Activated CD8-positive, alpha-beta T cell treated with anti-CD3 and anti-CD28 coated beads, Interleukin-2, amount 10 ng/mL, durations not matched to agents 7 days and 5 days (primary cell): ENCODE measurements at regions not wholly inside any gene's neighbourhood (a gene's known extent, or its start where the extent isn't known, plus 50 kb on each side); places are given as distances from the start of the nearest gene placed in this dataset.

Experiments
- ATAC-seq: fragments of 150-1000 bp; cut with Tn5 transposase; one replicate; pipeline ENCODE4 v1.10.0; 2021; ENCODE audit warnings: moderate library complexity
- CTCF ChIA-PET: fragments of 350-600 bp; sonication (Branson Sonifier 250); formaldehyde crosslinking; loops from one replicate; lab custom pipeline; 2021; ENCODE audit warnings: antibody characterized with exemption; lab: Charles Lee
- POLR2A ChIA-PET: fragments of 350-600 bp; sonication (Branson Sonifier 250); formaldehyde crosslinking; loops from one replicate; lab custom pipeline; 2021; ENCODE audit warnings: antibody characterized with exemption; lab: Charles Lee
- DNase-seq: peaks from one replicate; pipeline ENCODE4 v3.0.0-alpha.2; 2020
- H3K27ac Mint-ChIP-seq: one replicate; pipeline ENCODE4 v1.8.0; 2021; ENCODE audit warnings: mild to moderate bottlenecking, mixed read lengths
- H3K27me3 Mint-ChIP-seq: one replicate; pipeline ENCODE4 v1.8.0; 2021; ENCODE audit warnings: low read depth, mixed read lengths
- H3K36me3 Mint-ChIP-seq: one replicate; pipeline ENCODE4 v1.8.0; 2021; ENCODE audit warnings: low read depth, mixed read lengths
- H3K4me1 Mint-ChIP-seq: one replicate; pipeline ENCODE4 v1.8.0; 2021; ENCODE audit warnings: low read depth, mixed read lengths
- H3K4me3 Mint-ChIP-seq: one replicate; pipeline ENCODE4 v1.8.0; 2021; ENCODE audit warnings: mild to moderate bottlenecking, mixed read lengths
- H3K9me3 Mint-ChIP-seq: one replicate; pipeline ENCODE4 v1.8.0; 2022; ENCODE audit warnings: mixed read lengths; ENCODE audit not compliant: insufficient read depth

GRCh38 chr5:84622461-84622860 lies 237.8 kb upstream of the EDIL3 start:
- CTCF ChIA-PET = no interaction called here
- no peak overlapping the region for H3K4me3 Mint-ChIP-seq
- H3K9me3 Mint-ChIP-seq = no peaks in the 10 kb centered on the region
- DNase-seq (no peak), ATAC-seq (no peak)
- no peak overlapping the region for H3K27ac Mint-ChIP-seq
- no peaks in the 10 kb centered on the region for H3K36me3 Mint-ChIP-seq
- POLR2A ChIA-PET = no interaction called here
- no peaks in the 10 kb centered on the region for H3K27me3 Mint-ChIP-seq
- H3K4me1 Mint-ChIP-seq = peaks cover 14% of the 10 kb centered on the region

GRCh38 chr5:84618262-84618661 lies 233.6 kb upstream of the EDIL3 start:
- ChIA-PET CTCF (no interaction called here), POLR2A (no interaction called here)
- H3K4me3 Mint-ChIP-seq = no peak overlapping the region

GRCh38 chr5:84614906-84615305 lies 230.2 kb upstream of the EDIL3 start:
- Mint-ChIP-seq H3K27me3 (no peaks in the 10 kb centered on the region), H3K27ac (no peak overlapping the region), H3K4me1 (no peaks in the 10 kb centered on the region), H3K9me3 (no peaks in the 10 kb centered on the region), H3K4me3 (no peak overlapping the region), H3K36me3 (no peaks in the 10 kb centered on the region)
- DNase-seq (no peak), ATAC-seq (no peak)
- CTCF ChIA-PET = no interaction called here
- POLR2A ChIA-PET = no interaction called here

More at GRCh38 chr5:84618262-84618661, 233.6 kb upstream of the EDIL3 start:
- Mint-ChIP-seq H3K36me3 (no peaks in the 10 kb centered on the region), H3K27ac (no peak overlapping the region), H3K9me3 (no peaks in the 10 kb centered on the region), H3K27me3 (no peaks in the 10 kb centered on the region), H3K4me1 (peaks cover 3% of the 10 kb centered on the region)
- DNase-seq (no peak), ATAC-seq (no peak)

- Mint-ChIP-seq H3K36me3 (no peaks in the 10 kb centered on the region), H3K4me1 (no peaks in the 10 kb centered on the region), H3K27ac (no peak overlapping the region), H3K9me3 (no peaks in the 10 kb centered on the region), H3K27me3 (no peaks in the 10 kb centered on the region), H3K4me3 (no peak overlapping the region)
- ATAC-seq (no peak), DNase-seq (no peak)
- ChIA-PET POLR2A (no interaction called here), CTCF (no interaction called here)
These were observed 222.1 kb upstream of the EDIL3 start for GRCh38 chr5:84606784-84607183.

GRCh38 chr5:84605241-84605640 lies 220.6 kb upstream of the EDIL3 start:
- DNase-seq = no peak
- CTCF ChIA-PET = no interaction called here
- POLR2A ChIA-PET = no interaction called here
- Mint-ChIP-seq H3K36me3 (no peaks in the 10 kb centered on the region), H3K4me3 (no peak overlapping the region), H3K4me1 (no peaks in the 10 kb centered on the region), H3K27me3 (no peaks in the 10 kb centered on the region), H3K9me3 (no peaks in the 10 kb centered on the region), H3K27ac (no peak overlapping the region)
- ATAC-seq = no peak

GRCh38 chr5:84603568-84604185 lies 219.0 kb upstream of the EDIL3 start:
- no peak overlapping the region for H3K27ac Mint-ChIP-seq
- POLR2A ChIA-PET = no interaction called here
- CTCF ChIA-PET = no interaction called here

GRCh38 chr5:84602371-84602771 lies 217.7 kb upstream of the EDIL3 start:
- DNase-seq (no peak), ATAC-seq (no peak)
- H3K27ac Mint-ChIP-seq = no peak overlapping the region
- H3K27me3 Mint-ChIP-seq = no peaks in the 10 kb centered on the region
- no peaks in the 10 kb centered on the region for H3K36me3 Mint-ChIP-seq
- no peaks in the 10 kb centered on the region for H3K4me1 Mint-ChIP-seq
- no peaks in the 10 kb centered on the region for H3K9me3 Mint-ChIP-seq
- ChIA-PET CTCF (no interaction called here), POLR2A (no interaction called here)
- no peak overlapping the region for H3K4me3 Mint-ChIP-seq

More at GRCh38 chr5:84603568-84604185, 219.0 kb upstream of the EDIL3 start:
- H3K27me3 Mint-ChIP-seq = no peaks in the 10 kb centered on the region
- ATAC-seq = no peak
- no peaks in the 10 kb centered on the region for H3K36me3 Mint-ChIP-seq
- H3K4me3 Mint-ChIP-seq = no peak overlapping the region
- H3K4me1 Mint-ChIP-seq = no peaks in the 10 kb centered on the region
- DNase-seq = no peak
- H3K9me3 Mint-ChIP-seq = no peaks in the 10 kb centered on the region

- ChIA-PET CTCF (no interaction called here), POLR2A (no interaction called here)
- Mint-ChIP-seq H3K9me3 (no peaks in the 10 kb centered on the region), H3K27ac (no peak overlapping the region), H3K4me3 (no peak overlapping the region), H3K36me3 (no peaks in the 10 kb centered on the region), H3K4me1 (no peaks in the 10 kb centered on the region), H3K27me3 (no peaks in the 10 kb centered on the region)
- ATAC-seq = no peak
- DNase-seq = no peak
These were observed 215.3 kb upstream of the EDIL3 start for GRCh38 chr5:84599964-84600363.

GRCh38 chr5:84597904-84598303 lies 213.2 kb upstream of the EDIL3 start:
- no peak for DNase-seq
- POLR2A ChIA-PET = no interaction called here
- CTCF ChIA-PET = no interaction called here
- H3K27me3 Mint-ChIP-seq = no peaks in the 10 kb centered on the region
- no peak overlapping the region for H3K4me3 Mint-ChIP-seq
- H3K27ac Mint-ChIP-seq = no peak overlapping the region
- no peaks in the 10 kb centered on the region for H3K9me3 Mint-ChIP-seq
- no peaks in the 10 kb centered on the region for H3K36me3 Mint-ChIP-seq
- no peak for ATAC-seq
- H3K4me1 Mint-ChIP-seq = no peaks in the 10 kb centered on the region

GRCh38 chr5:84590629-84591028 lies 205.9 kb upstream of the EDIL3 start:
- ChIA-PET POLR2A (no interaction called here), CTCF (no interaction called here)
- H3K27me3 Mint-ChIP-seq = no peaks in the 10 kb centered on the region
- ATAC-seq = no peak
- no peak for DNase-seq
- H3K4me1 Mint-ChIP-seq = no peaks in the 10 kb centered on the region
- H3K9me3 Mint-ChIP-seq = no peaks in the 10 kb centered on the region
- no peak overlapping the region for H3K27ac Mint-ChIP-seq
- H3K4me3 Mint-ChIP-seq = no peak overlapping the region
- H3K36me3 Mint-ChIP-seq = no peaks in the 10 kb centered on the region

- Mint-ChIP-seq H3K27ac (no peak overlapping the region), H3K9me3 (no peaks in the 10 kb centered on the region), H3K27me3 (no peaks in the 10 kb centered on the region), H3K4me1 (no peaks in the 10 kb centered on the region), H3K36me3 (no peaks in the 10 kb centered on the region), H3K4me3 (no peak overlapping the region)
- POLR2A ChIA-PET = no interaction called here
- CTCF ChIA-PET = no interaction called here
- ATAC-seq = no peak
- no peak for DNase-seq
These were observed 205.2 kb upstream of the EDIL3 start for GRCh38 chr5:84589926-84590325.

- no peaks in the 10 kb centered on the region for H3K36me3 Mint-ChIP-seq
- H3K4me3 Mint-ChIP-seq = no peak overlapping the region
- ChIA-PET CTCF (no interaction called here), POLR2A (no interaction called here)
- DNase-seq = no peak
- H3K27me3 Mint-ChIP-seq = no peaks in the 10 kb centered on the region
- H3K9me3 Mint-ChIP-seq = no peaks in the 10 kb centered on the region
- H3K4me1 Mint-ChIP-seq = no peaks in the 10 kb centered on the region
- ATAC-seq = no peak
- no peak overlapping the region for H3K27ac Mint-ChIP-seq
These were observed 200.5 kb upstream of the EDIL3 start for GRCh38 chr5:84585218-84585617.

- Mint-ChIP-seq H3K27ac (no peak overlapping the region), H3K36me3 (no peaks in the 10 kb centered on the region), H3K4me1 (no peaks in the 10 kb centered on the region), H3K4me3 (no peak overlapping the region), H3K27me3 (no peaks in the 10 kb centered on the region), H3K9me3 (no peaks in the 10 kb centered on the region)
- CTCF ChIA-PET = no interaction called here
- DNase-seq (no peak), ATAC-seq (no peak)
- POLR2A ChIA-PET = no interaction called here
These were observed 193.5 kb upstream of the EDIL3 start for GRCh38 chr5:84578226-84578625.
